ENCODE measurements at regions not wholly inside any gene's neighbourhood (a gene's known extent, or its start where the extent isn't known, plus 50 kb on each side); places are given as distances from the start of the nearest gene placed in this dataset.
"Not testable (repeated sequence)": the region's sequence is repeated elsewhere in the genome, so short reads cannot be mapped to it uniquely, and the experiment has no call there.

DNA sequence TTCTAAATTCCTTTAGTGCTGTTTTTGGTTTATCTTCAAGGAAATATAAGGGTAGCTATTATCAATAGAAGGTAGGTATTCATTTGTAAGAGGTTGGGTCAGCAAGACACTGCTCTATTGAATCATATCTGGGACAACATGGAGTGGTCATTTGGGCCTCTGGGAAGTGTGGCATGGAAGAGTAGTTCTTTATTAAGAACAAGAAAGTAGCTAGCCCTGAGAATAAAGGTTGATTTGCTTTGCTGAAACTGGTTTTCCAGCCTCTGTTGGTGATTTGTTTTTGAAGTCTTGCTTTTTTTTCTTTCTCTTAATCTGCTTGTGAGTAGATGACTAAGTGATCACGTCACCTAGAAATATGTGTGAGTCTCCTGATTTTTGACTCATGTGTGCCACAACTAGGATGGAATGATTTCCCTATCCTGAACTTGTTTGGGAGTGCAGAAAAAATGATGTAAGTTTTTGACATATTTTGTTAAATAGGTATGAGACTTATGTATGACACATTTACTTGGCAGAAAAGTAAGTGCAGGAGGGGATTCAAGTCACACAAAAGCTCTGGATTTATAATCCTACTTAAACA lies 381.8 kb downstream of the CENPW start:
- no peaks in the 10 kb centered on the region for H3K27me3 ChIP-seq (ENCODE audit: control insufficient read depth, insufficient read depth, low read length)
- no peak for TF ChIP-seq CTCF (IDR thresholded peaks at IDR 0.05; ENCODE audit: insufficient read depth, low read length, poor library complexity, severe bottlenecking)
- H3K36me3 ChIP-seq (ENCODE audit: control insufficient read depth, insufficient read depth, low read length) = no peaks in the 10 kb centered on the region
- DNase-seq (ENCODE audit: low read depth) = peak; percentile 74
- no peak overlapping the region for H3K4me3 ChIP-seq (ENCODE audit: low read depth, low read length)

GRCh38 chr6:126722411-126722810 lies 382.5 kb downstream of the CENPW start:
- no peaks in the 10 kb centered on the region for H3K36me3 ChIP-seq (ENCODE audit: control insufficient read depth, insufficient read depth, low read length)
- DNase-seq (ENCODE audit: low read depth) = no peak
- no peak for TF ChIP-seq CTCF (IDR thresholded peaks at IDR 0.05; ENCODE audit: insufficient read depth, low read length, poor library complexity, severe bottlenecking)
- H3K27me3 ChIP-seq (ENCODE audit: control insufficient read depth, insufficient read depth, low read length) = no peaks in the 10 kb centered on the region
- no peak overlapping the region for H3K4me3 ChIP-seq (ENCODE audit: low read depth, low read length)

GRCh38 chr6:126723541-126724170 lies 383.7 kb downstream of the CENPW start:
- TF ChIP-seq CTCF (IDR thresholded peaks at IDR 0.05; ENCODE audit: insufficient read depth, low read length, poor library complexity, severe bottlenecking) = no peak
- H3K36me3 ChIP-seq (ENCODE audit: control insufficient read depth, insufficient read depth, low read length) = no peaks in the 10 kb centered on the region
- DNase-seq (ENCODE audit: low read depth) = no peak
- H3K27me3 ChIP-seq (ENCODE audit: control insufficient read depth, insufficient read depth, low read length) = no peaks in the 10 kb centered on the region
- no peak overlapping the region for H3K4me3 ChIP-seq (ENCODE audit: low read depth, low read length)

DNA sequence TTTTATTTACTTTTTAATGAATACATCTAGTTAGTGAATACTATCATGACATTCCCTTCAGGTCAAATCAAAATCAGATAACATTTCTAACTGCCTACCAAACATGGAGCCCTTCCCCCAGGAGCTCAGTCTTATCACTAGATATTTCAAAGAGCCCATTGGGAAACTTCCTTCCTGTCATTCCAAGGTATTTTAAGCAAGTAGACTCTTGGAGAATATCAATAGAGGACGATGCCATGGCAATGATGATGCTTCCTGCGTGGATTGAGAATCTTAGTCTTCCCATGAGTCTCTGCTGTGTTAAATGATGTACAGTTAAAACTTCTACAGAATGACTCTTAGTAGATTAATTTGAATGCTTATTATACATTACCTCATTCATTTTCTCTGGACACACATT lies 384.9 kb downstream of the CENPW start:
- Histone ChIP-seq H3K4me3 (ENCODE audit: low read depth, low read length) (no peak overlapping the region), H3K27me3 (ENCODE audit: control insufficient read depth, insufficient read depth, low read length) (no peaks in the 10 kb centered on the region), H3K36me3 (ENCODE audit: control insufficient read depth, insufficient read depth, low read length) (no peaks in the 10 kb centered on the region)
- no peak for TF ChIP-seq CTCF (IDR thresholded peaks at IDR 0.05; ENCODE audit: insufficient read depth, low read length, poor library complexity, severe bottlenecking)
- no peak for DNase-seq (ENCODE audit: low read depth)

DNA sequence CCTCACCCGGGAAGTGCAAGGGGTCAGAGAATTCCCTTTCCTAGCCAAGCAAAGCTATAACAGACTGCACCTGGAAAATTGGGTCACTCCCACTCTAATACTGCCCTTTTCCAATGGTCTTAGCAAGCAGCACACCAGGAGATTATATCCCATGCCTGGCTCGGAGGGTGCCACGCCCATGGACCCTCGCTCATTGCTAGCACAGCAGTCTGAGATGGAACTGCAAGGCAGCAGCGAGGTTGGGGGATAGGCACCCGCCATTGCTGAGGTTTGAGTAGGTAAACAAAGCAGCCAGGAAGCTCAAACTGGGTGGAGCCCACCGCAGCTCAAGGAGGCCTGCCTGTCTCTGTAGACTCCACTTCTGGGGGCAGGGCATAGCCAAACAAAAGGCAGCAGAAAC lies 386.5 kb downstream of the CENPW start:
- H3K4me3 ChIP-seq (ENCODE audit: low read depth, low read length); H3K36me3 ChIP-seq (ENCODE audit: control insufficient read depth, insufficient read depth, low read length); DNase-seq (ENCODE audit: low read depth); H3K27me3 ChIP-seq (ENCODE audit: control insufficient read depth, insufficient read depth, low read length): not testable (repeated sequence)

DNA sequence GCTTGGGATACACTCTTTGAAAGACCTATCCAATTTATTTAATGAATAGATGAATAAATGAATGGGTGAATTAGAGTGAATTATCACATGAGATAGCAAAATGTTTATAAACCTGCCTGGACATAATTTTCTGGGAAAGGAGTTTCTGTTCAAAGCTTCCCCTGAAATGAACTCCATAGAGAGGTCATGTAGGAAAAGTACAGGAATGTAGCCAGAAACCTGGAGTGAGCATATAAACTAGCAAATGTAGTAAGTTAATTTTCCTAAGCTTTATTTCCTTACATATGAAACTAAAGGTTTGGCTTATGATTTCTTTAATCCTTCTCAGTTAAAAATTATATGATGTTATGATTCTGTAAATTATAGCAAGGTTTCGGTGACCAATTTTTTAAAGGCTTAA lies 380.3 kb upstream of the RSPO3 start:
- H3K27me3 ChIP-seq (ENCODE audit: control insufficient read depth, insufficient read depth, low read length) = no peaks in the 10 kb centered on the region
- DNase-seq (ENCODE audit: low read depth) = no peak
- H3K4me3 ChIP-seq (ENCODE audit: low read depth, low read length) = no peak overlapping the region
- no peaks in the 10 kb centered on the region for H3K36me3 ChIP-seq (ENCODE audit: control insufficient read depth, insufficient read depth, low read length)
- TF ChIP-seq CTCF (IDR thresholded peaks at IDR 0.05; ENCODE audit: insufficient read depth, low read length, poor library complexity, severe bottlenecking) = no peak

All from kidney epithelial cell (primary cell).